ENCODE measurements at regions not wholly inside any gene's neighbourhood (a gene's known extent, or its start where the extent isn't known, plus 50 kb on each side); places are given as distances from the start of the nearest gene placed in this dataset.

GRCh38 chr19:30881281-30881680 lies 468.0 kb downstream of the TSHZ3 start:
- WGBS, 2 donors, result 65 to 71% methylated on average over 5 to 7 of the region's 7 CpGs
- no peak for DNase-seq
- Histone ChIP-seq H3K9me3 (no peaks in the 10 kb centered on the region), H3K27ac (no peak overlapping the region), H3K27me3 (no peaks in the 10 kb centered on the region), H3K4me1 (no peaks in the 10 kb centered on the region), H3K36me3 (no peaks in the 10 kb centered on the region), H3K4me3 (no peak overlapping the region)
- intact Hi-C loops (cut with DNase I), result no loop called here
- TF ChIP-seq POLR2A (IDR thresholded peaks at IDR 0.05) (no peak), CTCF (IDR thresholded peaks at IDR 0.05) (no peak)

GRCh38 chr19:30880551-30880950 lies 468.7 kb downstream of the TSHZ3 start:
- DNase-seq, result no peak
- no peaks in the 10 kb centered on the region for H3K9me3 ChIP-seq
- no peaks in the 10 kb centered on the region for H3K27me3 ChIP-seq
- no peak for TF ChIP-seq CTCF (IDR thresholded peaks at IDR 0.05)
- no peak for TF ChIP-seq POLR2A (IDR thresholded peaks at IDR 0.05)
- no peaks in the 10 kb centered on the region for H3K36me3 ChIP-seq
- WGBS, 2 donors, result 49 to 57% methylated on average over 4 of the region's 4 CpGs
- intact Hi-C loops (cut with DNase I), result no loop called here
- H3K27ac ChIP-seq, result no peak overlapping the region
- H3K4me1 ChIP-seq, result no peaks in the 10 kb centered on the region
- H3K4me3 ChIP-seq, result no peak overlapping the region

GRCh38 chr19:30880151-30880550 lies 469.1 kb downstream of the TSHZ3 start:
- WGBS, 2 donors, result 75 to 88% methylated on average over 3 of the region's 4 CpGs
- Histone ChIP-seq H3K36me3 (no peaks in the 10 kb centered on the region), H3K27me3 (no peaks in the 10 kb centered on the region), H3K4me3 (no peak overlapping the region), H3K27ac (no peak overlapping the region), H3K4me1 (no peaks in the 10 kb centered on the region), H3K9me3 (no peaks in the 10 kb centered on the region)
- intact Hi-C loops (cut with DNase I), result no loop called here
- no peak for DNase-seq
- TF ChIP-seq POLR2A (IDR thresholded peaks at IDR 0.05) (no peak), CTCF (IDR thresholded peaks at IDR 0.05) (no peak)

- H3K36me3 ChIP-seq, result no peaks in the 10 kb centered on the region
- WGBS, 2 donors, result 69 to 71% methylated on average over 2 to 3 of the region's 3 CpGs
- H3K27ac ChIP-seq, result no peak overlapping the region
- TF ChIP-seq CTCF (IDR thresholded peaks at IDR 0.05) (no peak), POLR2A (IDR thresholded peaks at IDR 0.05) (no peak)
- DNase-seq, result no peak
- no peak overlapping the region for H3K4me3 ChIP-seq
- intact Hi-C loops (cut with DNase I), result no loop called here
- no peaks in the 10 kb centered on the region for H3K27me3 ChIP-seq
- no peaks in the 10 kb centered on the region for H3K4me1 ChIP-seq
- H3K9me3 ChIP-seq, result no peaks in the 10 kb centered on the region
Observed at GRCh38 chr19:30879736-30880135, 469.5 kb downstream of the TSHZ3 start.

- TF ChIP-seq CTCF (IDR thresholded peaks at IDR 0.05) (no peak), POLR2A (IDR thresholded peaks at IDR 0.05) (no peak)
- Histone ChIP-seq H3K9me3 (no peaks in the 10 kb centered on the region), H3K4me1 (no peaks in the 10 kb centered on the region), H3K27me3 (no peaks in the 10 kb centered on the region), H3K36me3 (no peaks in the 10 kb centered on the region), H3K27ac (no peak overlapping the region), H3K4me3 (no peak overlapping the region)
- no peak for DNase-seq
- WGBS, 2 donors, result 92 to 100% methylated on average over 2 to 3 of the region's 3 CpGs
- intact Hi-C loops (cut with DNase I), result no loop called here
Observed at GRCh38 chr19:30879225-30879624, 470.0 kb downstream of the TSHZ3 start.
